Epidermal melanocyte (primary cell): ENCODE measurements at regions not wholly inside any gene's neighbourhood (a gene's known extent, or its start where the extent isn't known, plus 50 kb on each side); places are given as distances from the start of the nearest gene placed in this dataset.

Source experiments
- DNase-seq: peaks from one replicate; pipeline ENCODE4 v3.0.0; 2011; ENCODE audit warnings: low spot score; ENCODE audit not compliant: insufficient read length

DNA sequence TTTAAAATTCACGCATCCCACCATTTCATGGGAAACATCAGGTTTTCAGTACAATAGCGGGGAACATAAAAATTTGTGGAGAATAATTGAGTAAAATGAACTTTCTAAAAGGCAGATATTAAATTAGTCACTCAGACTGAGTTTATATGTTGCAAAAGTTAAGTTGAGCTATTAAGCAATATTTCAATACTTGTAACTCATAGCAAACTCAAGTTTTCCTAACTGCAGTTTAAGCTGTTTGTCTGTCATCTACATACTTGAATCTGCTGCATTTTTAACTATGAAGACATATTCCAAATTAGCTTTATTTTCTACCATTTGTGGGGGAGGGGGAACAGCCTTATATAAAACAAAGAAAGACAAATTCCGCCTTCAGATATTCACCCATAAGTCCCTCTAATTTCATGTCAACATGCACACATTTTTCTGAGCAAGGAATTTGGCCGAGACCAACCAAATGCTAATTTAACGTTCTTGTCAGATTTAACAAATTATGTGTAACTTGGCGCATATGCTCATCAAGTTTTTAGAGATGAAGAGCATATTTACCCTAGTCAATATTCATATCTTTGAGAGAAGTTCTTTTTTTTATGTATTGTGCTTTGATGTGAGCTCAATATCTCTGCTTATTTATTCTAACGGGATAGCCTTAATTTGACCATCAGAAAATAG, 462.9 kb downstream of the TXNL1 start:
- DNase-seq = no peak

GRCh38 chr18:56173542-56174220, 464.7 kb downstream of the TXNL1 start:
- no peak for DNase-seq

DNA sequence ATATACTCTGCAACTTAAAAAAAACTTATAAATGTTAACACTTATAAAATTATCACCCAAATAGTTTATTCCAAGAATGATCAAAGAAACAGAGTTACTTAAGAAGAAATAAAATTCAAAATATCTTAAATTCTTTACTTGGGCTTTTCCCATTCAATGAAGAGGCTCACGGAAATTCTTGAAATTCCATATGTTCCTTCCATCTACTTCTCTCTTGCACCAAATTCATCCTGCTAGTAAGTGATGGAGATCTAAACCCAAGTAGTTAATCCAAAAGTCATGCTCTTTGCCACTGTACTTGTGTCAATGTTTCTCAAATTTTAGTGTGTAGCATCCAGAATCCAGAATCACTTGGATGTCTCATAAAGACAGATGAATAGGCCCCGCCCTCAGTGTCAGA, 465.9 kb downstream of the TXNL1 start:
- DNase-seq = no peak

GRCh38 chr18:56171848-56172247, 466.5 kb downstream of the TXNL1 start:
- no peak for DNase-seq

GRCh38 chr18:56168049-56168781, 470.2 kb downstream of the TXNL1 start:
- DNase-seq = no peak

DNA sequence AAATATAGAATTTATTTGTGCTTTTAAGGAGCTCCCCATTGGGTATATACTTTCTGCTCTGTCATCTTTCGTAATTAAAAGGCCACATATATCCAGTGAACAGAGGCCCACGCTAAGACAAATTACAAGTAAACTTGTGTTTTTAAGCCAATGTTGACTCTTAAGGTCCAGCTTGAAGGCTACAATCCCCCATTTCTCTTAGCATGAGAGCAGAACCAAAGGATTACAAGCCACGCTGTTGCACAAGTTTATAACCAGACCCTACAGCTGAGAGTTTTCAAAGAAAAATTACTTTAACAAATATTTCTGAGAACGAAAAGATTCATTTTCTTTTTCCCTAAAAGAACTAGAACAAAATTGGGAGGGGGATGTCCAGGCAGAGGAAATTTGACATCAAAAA, 471.0 kb downstream of the TXNL1 start:
- DNase-seq = no peak

- DNase-seq = no peak
These were observed 471.5 kb downstream of the TXNL1 start for GRCh38 chr18:56166914-56167313.

DNA sequence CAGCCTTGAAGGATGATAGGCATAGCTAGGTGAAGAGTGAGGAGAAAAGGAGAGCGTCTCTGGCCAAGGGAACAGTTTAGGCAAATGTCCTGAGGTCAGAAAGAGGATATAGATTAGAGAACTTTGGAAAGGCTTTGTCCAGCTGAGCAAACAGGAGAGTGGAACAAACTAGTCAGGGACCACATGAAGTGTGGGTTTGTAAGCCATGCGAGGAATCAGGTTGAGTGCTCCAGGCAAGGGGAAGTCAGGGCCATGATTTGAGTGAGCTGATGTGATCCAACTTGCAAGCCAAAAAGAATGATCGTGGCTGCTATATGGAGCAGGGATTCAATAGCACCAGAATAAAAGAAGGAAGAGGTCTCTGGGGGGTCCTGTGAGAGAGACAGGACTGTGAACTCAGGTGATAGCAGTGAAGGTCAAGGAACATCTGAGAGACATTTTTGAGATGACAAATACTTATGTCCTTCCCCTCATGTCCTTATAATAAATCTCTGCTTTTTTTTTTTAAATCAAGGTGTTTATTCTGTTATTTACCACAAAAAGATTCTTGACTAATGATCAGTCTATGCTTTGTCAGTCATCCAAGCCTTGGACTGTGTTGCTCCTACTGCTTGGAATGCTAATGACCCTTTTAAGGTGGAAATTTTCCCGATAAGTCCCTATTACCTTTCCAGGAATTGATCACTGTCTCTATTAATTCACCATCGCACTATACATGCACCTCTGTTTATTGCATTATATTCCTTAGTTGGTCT, 472.6 kb downstream of the TXNL1 start:
- DNase-seq = no peak

DNA sequence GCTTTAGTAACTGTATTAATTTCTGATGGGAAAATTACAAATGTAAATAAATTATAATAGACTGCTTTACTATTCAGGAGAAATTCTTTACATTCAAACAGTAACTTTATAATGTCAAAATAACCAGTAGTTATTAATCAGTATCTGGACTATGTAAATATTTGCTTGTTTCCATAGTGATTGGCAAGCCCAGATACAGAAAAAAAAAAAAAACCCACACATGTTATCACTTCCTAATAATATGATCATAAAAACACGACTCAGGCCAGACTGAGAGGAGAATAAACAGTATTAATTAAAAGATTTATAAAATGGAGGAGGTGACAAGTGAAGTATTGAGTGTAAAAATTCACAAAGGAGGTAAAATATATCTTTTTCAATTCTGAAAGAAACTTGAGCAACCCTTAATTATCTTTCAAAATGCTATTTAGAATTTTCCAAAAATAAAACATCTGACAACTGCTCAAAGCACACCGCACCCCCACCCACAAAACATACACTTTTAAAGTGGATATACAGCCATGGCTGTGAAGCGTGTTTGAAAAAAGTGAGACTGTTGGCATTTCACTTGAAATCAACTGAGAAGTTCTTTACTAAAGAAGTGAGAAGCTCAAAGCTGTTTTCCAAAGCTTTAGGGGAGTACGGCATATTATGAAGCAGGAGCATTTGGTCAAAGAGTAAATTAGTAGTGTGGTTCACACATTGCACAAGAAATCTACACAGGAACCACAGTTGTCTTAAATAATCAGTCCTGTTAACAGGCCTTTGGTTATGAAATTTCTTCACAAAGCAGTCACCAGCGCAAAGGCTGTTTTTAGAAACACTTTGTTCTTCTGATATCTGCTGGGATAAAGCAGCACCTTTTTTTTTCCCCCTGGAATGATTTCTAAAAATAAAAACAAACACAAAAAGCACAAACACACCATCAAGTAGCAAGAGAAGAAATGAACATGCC, 475.8 kb downstream of the TXNL1 start:
- no peak for DNase-seq

- no peak for DNase-seq
These were observed 476.7 kb downstream of the TXNL1 start for GRCh38 chr18:56161566-56162260.

- no peak for DNase-seq
These were observed 479.7 kb downstream of the TXNL1 start for GRCh38 chr18:56158676-56159075.

- no peak for DNase-seq
These were observed 480.9 kb downstream of the TXNL1 start for GRCh38 chr18:56157541-56157940.

DNA sequence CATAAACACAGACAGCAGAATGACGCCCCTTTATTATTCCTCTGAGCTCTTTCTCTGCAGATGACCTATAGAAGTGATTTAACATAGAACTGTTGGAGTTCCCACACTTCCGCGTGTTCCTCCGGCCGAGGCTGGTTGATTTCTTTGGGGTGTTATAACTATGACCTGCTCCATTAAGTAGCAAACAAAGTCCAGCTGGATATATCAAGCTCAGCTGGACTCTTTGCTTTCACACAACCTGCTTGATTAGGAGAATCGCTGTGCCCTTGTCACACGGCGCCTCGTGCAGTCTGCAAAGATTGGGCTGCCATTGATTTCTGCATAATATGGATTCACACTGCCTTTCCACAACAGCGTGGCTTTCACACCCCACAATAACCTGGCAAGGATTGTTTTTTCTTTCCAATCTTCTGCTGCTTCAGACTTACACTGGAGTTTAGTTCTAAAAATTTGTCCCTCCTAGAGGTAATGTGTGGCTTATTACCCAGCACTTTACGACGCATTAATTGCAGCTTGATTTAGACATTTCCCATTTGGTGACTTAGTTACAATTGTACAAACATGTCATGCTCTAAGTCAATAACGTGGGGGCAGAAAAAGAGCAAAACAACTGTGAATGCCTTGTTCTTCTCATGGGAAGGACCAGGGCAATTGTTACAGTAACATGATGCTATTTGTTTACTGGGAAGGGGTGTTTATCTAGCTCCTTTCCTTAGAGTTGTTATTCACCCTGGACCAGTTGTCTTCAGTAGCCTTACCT, 485.7 kb downstream of the TXNL1 start:
- no peak for DNase-seq

DNA sequence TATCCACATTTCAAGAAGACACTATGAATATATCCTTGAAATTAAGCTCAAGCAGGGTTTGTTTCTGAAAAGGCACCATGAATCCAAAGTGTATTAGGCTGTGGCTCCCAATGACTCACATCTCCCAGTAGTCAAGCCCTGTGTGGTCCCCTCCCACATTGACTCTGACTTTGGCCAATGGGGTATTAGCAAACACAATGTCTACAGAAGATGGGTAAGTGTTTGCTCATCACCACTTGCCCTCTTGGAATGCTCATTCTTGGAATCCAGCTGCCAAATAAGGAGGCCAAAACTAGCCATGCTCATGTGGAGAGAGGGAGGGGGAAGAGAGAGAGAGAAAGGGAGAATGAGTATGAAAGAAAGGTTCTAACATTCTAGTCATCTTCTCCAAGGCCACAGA, 490.0 kb downstream of the TXNL1 start:
- DNase-seq = no peak

DNA sequence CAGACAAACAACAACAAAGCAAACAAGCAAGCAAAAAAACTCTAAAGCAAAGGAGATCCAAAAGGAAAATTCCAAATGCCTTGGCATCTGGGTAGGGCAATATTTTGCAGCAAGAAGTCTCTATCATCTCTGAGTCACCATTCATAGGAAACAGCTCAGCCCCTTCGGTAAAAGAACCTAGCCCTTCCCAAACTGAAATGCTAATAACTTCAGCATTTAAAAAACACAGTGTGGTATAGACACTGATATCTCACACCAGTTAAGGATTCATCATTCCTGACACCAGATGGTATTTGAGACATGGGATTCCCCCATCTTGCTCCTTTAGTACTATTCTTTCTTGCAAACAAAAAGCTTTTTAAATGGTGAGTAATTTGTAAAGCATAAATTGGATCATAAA, 491.8 kb downstream of the TXNL1 start:
- DNase-seq = no peak

GRCh38 chr18:56142001-56142400, 496.4 kb downstream of the TXNL1 start:
- no peak for DNase-seq

- DNase-seq = no peak
These were observed 498.6 kb downstream of the TXNL1 start for GRCh38 chr18:56139792-56140254.

DNA sequence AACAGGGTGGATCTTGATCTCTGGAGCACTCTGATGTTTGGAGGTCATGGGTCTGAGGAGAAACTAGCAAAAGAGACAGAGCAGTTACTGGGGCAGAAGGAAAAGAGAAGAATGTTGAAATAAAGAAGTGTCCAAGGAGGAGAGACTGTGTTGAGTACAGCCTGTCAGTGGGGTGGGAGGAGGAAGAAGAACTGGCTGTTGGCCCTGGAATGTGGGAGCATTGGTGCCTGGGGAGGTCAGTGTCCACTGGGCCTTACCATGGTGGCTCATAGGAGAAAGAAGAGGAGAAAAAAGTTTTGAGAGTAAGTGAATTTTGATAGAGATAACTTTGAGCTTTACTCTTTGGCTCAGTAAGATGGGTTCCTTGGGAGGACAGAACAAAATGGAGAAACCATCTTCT, 499.0 kb downstream of the TXNL1 start:
- no peak for DNase-seq

- DNase-seq = no peak
These were observed 502.3 kb downstream of the TXNL1 start for GRCh38 chr18:56136105-56136504.
